ENCODE measurements at regions not wholly inside any gene's neighbourhood (a gene's known extent, or its start where the extent isn't known, plus 50 kb on each side); places are given as distances from the start of the nearest gene placed in this dataset.

DNA sequence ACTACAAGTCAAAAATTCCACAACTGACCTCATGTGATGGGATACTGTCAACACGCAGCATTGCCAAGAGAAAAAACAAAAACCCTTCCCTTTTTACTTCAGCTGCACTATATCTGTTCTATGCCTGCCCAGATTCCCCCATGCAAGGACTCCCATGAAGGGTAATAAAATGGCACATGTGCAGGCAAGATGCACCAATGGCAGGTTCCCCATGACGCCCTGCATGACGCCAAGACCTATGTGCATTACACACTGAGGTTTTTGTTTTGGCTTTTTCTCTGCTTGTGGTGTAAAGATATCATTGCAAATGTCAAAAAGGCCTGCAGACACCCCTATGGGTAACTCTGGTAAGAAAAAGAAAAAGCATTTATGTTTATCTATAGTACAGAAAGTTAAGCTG lies 403.4 kb downstream of the HDGFL1 start:
- no peak for DNase-seq (ENCODE audit: low spot score)
- Histone ChIP-seq H3K27me3 (ENCODE audit: control insufficient read depth in 4 of 4, insufficient read depth in 4 of 4, low read length in 3 of 4) (no peaks in the 10 kb centered on the region), H3K36me3 (ENCODE audit: control insufficient read depth in 4 of 4, insufficient read depth in 3 of 4, low read depth in 1 of 4, low read length in 3 of 4) (no peaks in the 10 kb centered on the region), H3K9me3 (ENCODE audit: control insufficient read depth in 4 of 4, low read length in 3 of 4) (no peaks in the 10 kb centered on the region), H3K27ac (ENCODE audit: low read depth in 1 of 2, low read length in 2 of 2) (no peak overlapping the region), H3K9ac (ENCODE audit: low read depth in 1 of 2, low read length in 2 of 2) (no peak overlapping the region), H3K4me3 (ENCODE audit: low read depth in 1 of 3, low read length in 3 of 3) (no peak overlapping the region), H3K4me1 (ENCODE audit: control insufficient read depth in 4 of 4, insufficient read depth in 4 of 4, low read length in 3 of 4) (no peaks in the 10 kb centered on the region)
- WGBS: 91% methylated on average over 3 of the region's 3 CpGs
- TF ChIP-seq CTCF (IDR thresholded peaks at IDR 0.05; ENCODE audit: low read depth, low read length, missing input control) (no peak), SP1 (IDR thresholded peaks at IDR 0.05) (no peak), ZBTB33 (IDR thresholded peaks at IDR 0.05) (no peak), HNF4G (IDR thresholded peaks at IDR 0.05) (no peak), NR2F2 (IDR thresholded peaks at IDR 0.05) (no peak)

DNA sequence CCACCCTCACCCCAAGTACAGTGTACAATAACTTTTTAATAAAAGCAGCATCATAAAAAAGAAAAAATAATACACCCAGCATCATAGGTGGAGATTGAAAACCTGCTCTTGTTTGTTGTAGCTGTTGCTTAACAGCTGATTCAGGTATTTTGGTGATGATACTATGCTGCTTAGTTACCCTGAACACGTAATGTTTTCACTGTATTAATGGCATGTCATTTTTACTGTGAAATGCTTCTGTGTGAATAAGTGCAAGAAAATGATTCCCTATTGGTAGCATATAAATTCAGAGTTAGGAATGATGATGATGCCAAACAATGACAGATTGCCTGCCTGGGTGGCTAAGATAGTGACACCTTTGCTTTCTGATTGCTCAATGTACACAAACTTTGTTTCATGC lies 405.7 kb downstream of the HDGFL1 start:
- Histone ChIP-seq H3K27me3 (ENCODE audit: control insufficient read depth in 4 of 4, insufficient read depth in 4 of 4, low read length in 3 of 4) (no peaks in the 10 kb centered on the region), H3K27ac (ENCODE audit: low read depth in 1 of 2, low read length in 2 of 2) (no peak overlapping the region), H3K4me1 (ENCODE audit: control insufficient read depth in 4 of 4, insufficient read depth in 4 of 4, low read length in 3 of 4) (no peaks in the 10 kb centered on the region), H3K9me3 (ENCODE audit: control insufficient read depth in 4 of 4, low read length in 3 of 4) (no peaks in the 10 kb centered on the region), H3K4me3 (ENCODE audit: low read depth in 1 of 3, low read length in 3 of 3) (no peak overlapping the region), H3K9ac (ENCODE audit: low read depth in 1 of 2, low read length in 2 of 2) (no peak overlapping the region), H3K36me3 (ENCODE audit: control insufficient read depth in 4 of 4, insufficient read depth in 3 of 4, low read depth in 1 of 4, low read length in 3 of 4) (no peaks in the 10 kb centered on the region)
- no peak for DNase-seq (ENCODE audit: low spot score)
- no peak for TF ChIP-seq JUND (IDR thresholded peaks at IDR 0.05)
- TF ChIP-seq, protein P1, sequence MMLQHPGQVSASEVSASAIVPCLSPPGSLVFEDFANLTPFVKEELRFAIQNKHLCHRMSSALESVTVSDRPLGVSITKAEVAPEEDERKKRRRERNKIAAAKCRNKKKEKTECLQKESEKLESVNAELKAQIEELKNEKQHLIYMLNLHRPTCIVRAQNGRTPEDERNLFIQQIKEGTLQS (IDR thresholded peaks at IDR 0.05): no peak
- no peak for TF ChIP-seq HNF4A (conservative IDR thresholded peaks at IDR 0.05)
- TF ChIP-seq EGR1 (IDR thresholded peaks at IDR 0.05; ENCODE audit: low read depth in 2 of 2): no peak
- no peak for TF ChIP-seq GABPA (IDR thresholded peaks at IDR 0.05 in 1 of 2, conservative IDR thresholded peaks at IDR 0.05 in 1 of 2)
- TF ChIP-seq RAD21 (IDR thresholded peaks at IDR 0.05): no peak
- no peak for TF ChIP-seq CTCF (IDR thresholded peaks at IDR 0.05; ENCODE audit: low read depth, low read length, missing input control)
- TF ChIP-seq YY1 (IDR thresholded peaks at IDR 0.05): no peak
- no peak for TF ChIP-seq SP1 (IDR thresholded peaks at IDR 0.05)
- no peak for TF ChIP-seq REST (IDR thresholded peaks at IDR 0.05)
- no peak for TF ChIP-seq NR2F2 (IDR thresholded peaks at IDR 0.05)
- 79% methylated on average over 1 of the region's 1 CpG for WGBS
